H1 (cell line): ENCODE measurements at regions not wholly inside any gene's neighbourhood (a gene's known extent, or its start where the extent isn't known, plus 50 kb on each side); places are given as distances from the start of the nearest gene placed in this dataset.

ENCODE experiments used
- CTCF ChIA-PET: fragments of 300-600 bp; sonication (Branson Sonifier 250); formaldehyde crosslinking; loops from one replicate; lab custom pipeline; 2021; ENCODE audit not compliant: partially characterized antibody; lab: Charles Lee
- POLR2A ChIA-PET: fragments of 300-600 bp; sonication (Branson Sonifier 250); formaldehyde crosslinking; loops from one replicate; lab custom pipeline; 2021; ENCODE audit warnings: inconsistent platforms; ENCODE audit not compliant: partially characterized antibody; lab: Charles Lee
- DNase-seq, 2 experiments: peaks; one replicate each; pipeline versions ENCODE4 v3.0.0 to v3.0.0-alpha.2; 2010 to 2022; ENCODE audit warnings: low spot score in 2 of 2, low read depth in 1 of 2, mixed read lengths in 1 of 2
- FAIRE-seq: peaks from 2 replicates; lab custom pipeline; 2011; peaks lifted over from hg19 to GRCh38; lab: Jason Lieb, UNC
- H2AFZ ChIP-seq: 2 replicates; pipeline ENCODE4 v1.8.1; 2012; ENCODE audit warnings: low read length, inconsistent platforms
- H2AK5ac ChIP-seq: 2 replicates; pipeline ENCODE4 v1.6.1; 2013; ENCODE audit warnings: low read depth, low read length
- H2BK120ac ChIP-seq: replicated peaks from 2 replicates; pipeline ENCODE3; 2013; ENCODE audit warnings: low read depth, low read length, inconsistent platforms
- H2BK12ac ChIP-seq: 2 replicates; pipeline ENCODE4 v1.6.1; 2013; ENCODE audit warnings: low read depth, low read length
- H2BK15ac ChIP-seq: 2 replicates; pipeline ENCODE4 v1.6.1; 2013; ENCODE audit warnings: low read length
- H2BK20ac ChIP-seq: 2 replicates; pipeline ENCODE4 v1.6.1; 2013; ENCODE audit warnings: low read length
- H2BK5ac ChIP-seq: 2 replicates; pipeline ENCODE4 v1.6.1; 2013; ENCODE audit warnings: low read depth, low read length
- H3K14ac ChIP-seq: 2 replicates; pipeline ENCODE4 v1.6.1; 2013; ENCODE audit warnings: inconsistent platforms; ENCODE audit not compliant: insufficient read length
- H3K18ac ChIP-seq: 2 replicates; pipeline ENCODE4 v1.6.1; 2013; ENCODE audit warnings: low read length; ENCODE audit errors: extremely low read depth
- H3K23ac ChIP-seq: 2 replicates; pipeline ENCODE4 v1.6.1; 2013; ENCODE audit warnings: inconsistent platforms; ENCODE audit not compliant: insufficient read length
- H3K23me2 ChIP-seq: 2 replicates; pipeline ENCODE4 v1.6.1; 2013; ENCODE audit warnings: low read depth, low read length
- H3K27ac ChIP-seq: 2 replicates; pipeline ENCODE4 v1.6.1; 2011; ENCODE audit warnings: low read depth, low read length, inconsistent platforms
- H3K27me3 ChIP-seq, 4 experiments: replicated peaks in 1 of 4; 1 replicate in 1 of 4; 2 replicates in 3 of 4; pipeline versions ENCODE4 v1.6.1 to v1.8.1; 2011 to 2013; ENCODE audit warnings: low read length in 3 of 4, mild to moderate bottlenecking in 3 of 4, inconsistent platforms in 2 of 4, mixed read lengths in 2 of 4, moderate library complexity in 1 of 4; ENCODE audit not compliant: control insufficient read depth in 3 of 4, insufficient read depth in 3 of 4; ENCODE audit errors: extremely low read depth in 1 of 4
- H3K36me3 ChIP-seq, 4 experiments: 2 replicates each; pipeline versions ENCODE4 v1.6.1 to v1.8.1; 2011 to 2013; ENCODE audit warnings: mild to moderate bottlenecking in 4 of 4, low read length in 3 of 4, moderate library complexity in 2 of 4, control low read depth in 1 of 4, inconsistent platforms in 1 of 4; ENCODE audit not compliant: insufficient read depth in 4 of 4, control insufficient read depth in 2 of 4
- H3K4ac ChIP-seq: replicated peaks from 2 replicates; pipeline ENCODE3; 2013; ENCODE audit warnings: low read length, low read depth, mixed read lengths, inconsistent platforms; ENCODE audit not compliant: insufficient read length
- H3K4me1 ChIP-seq, 4 experiments: replicated peaks in 1 of 4; 1 replicate in 1 of 4; 2 replicates in 3 of 4; pipeline versions ENCODE4 v1.6.1 to v1.8.1; 2011 to 2013; ENCODE audit warnings: low read length in 3 of 4, inconsistent platforms in 2 of 4, mixed read lengths in 1 of 4; ENCODE audit not compliant: insufficient read depth in 4 of 4, control insufficient read depth in 3 of 4
- H3K4me2 ChIP-seq, 2 experiments: 2 replicates each; pipeline versions ENCODE4 v1.6.1 to v1.8.1; 2011 to 2013; ENCODE audit warnings: low read depth in 2 of 2, low read length in 2 of 2, control low read depth in 1 of 2, inconsistent platforms in 1 of 2, mild to moderate bottlenecking in 1 of 2; ENCODE audit not compliant: insufficient read depth in 1 of 2
- H3K4me3 ChIP-seq, 4 experiments: fragments of 200-600, 300-600 bp in 1 of 4; sonication (generic), shearing (Covaris generic), sonication (Bioruptor Twin) in 1 of 4; 2 replicates each; pipeline versions ENCODE4 v1.5.1 to v1.8.1; 2011 to 2016; ENCODE audit warnings: low read length in 4 of 4, low read depth in 3 of 4, control low read depth in 2 of 4, inconsistent platforms in 2 of 4, mild to moderate bottlenecking in 2 of 4, mixed read lengths in 1 of 4, moderate library complexity in 1 of 4; ENCODE audit not compliant: insufficient read depth in 2 of 4; ENCODE audit errors: extremely low read depth in 1 of 4
- H3K56ac ChIP-seq: replicated peaks from 2 replicates; pipeline ENCODE3; 2013; ENCODE audit warnings: low read depth, mild to moderate bottlenecking, mixed read lengths, low read length, inconsistent platforms; ENCODE audit not compliant: insufficient read length
- H3K79me1 ChIP-seq: 2 replicates; pipeline ENCODE4 v1.6.1; 2013; ENCODE audit warnings: low read depth, low read length, control low read depth
- H3K79me2 ChIP-seq, 2 experiments: 2 replicates each; pipeline versions ENCODE4 v1.6.1 to v1.8.1; 2012 to 2013; ENCODE audit warnings: low read length in 2 of 2, mild to moderate bottlenecking in 2 of 2, inconsistent platforms in 1 of 2; ENCODE audit not compliant: insufficient read depth in 2 of 2, control insufficient read depth in 1 of 2
- H3K9ac ChIP-seq, 4 experiments: replicated peaks in 1 of 4; 1 replicate in 1 of 4; 2 replicates in 3 of 4; pipeline versions ENCODE4 v1.6.1 to v1.8.1; 2011 to 2013; ENCODE audit warnings: low read depth in 3 of 4, low read length in 3 of 4, control low read depth in 2 of 4, mild to moderate bottlenecking in 2 of 4, moderate library complexity in 2 of 4, inconsistent platforms in 1 of 4; ENCODE audit errors: extremely low read depth in 1 of 4
- H3K9me3 ChIP-seq, 2 experiments: 2 replicates each; pipeline versions ENCODE4 v1.6.1 to v1.8.1; 2012 to 2013; ENCODE audit warnings: mild to moderate bottlenecking in 2 of 2, moderate library complexity in 2 of 2, control low read depth in 1 of 2, inconsistent platforms in 1 of 2, low read depth in 1 of 2, low read length in 1 of 2, mixed read lengths in 1 of 2; ENCODE audit not compliant: insufficient read depth in 2 of 2
- H4K20me1 ChIP-seq, 2 experiments: replicated peaks in 1 of 2; 2 replicates each; pipeline versions ENCODE3 to v1.8.1; 2011 to 2013; ENCODE audit warnings: inconsistent platforms in 2 of 2, low read length in 2 of 2, mild to moderate bottlenecking in 1 of 2; ENCODE audit not compliant: insufficient read depth in 2 of 2, control insufficient read depth in 1 of 2
- H4K5ac ChIP-seq: 2 replicates; pipeline ENCODE4 v1.6.1; 2013; ENCODE audit warnings: low read length, low read depth, mixed read lengths, inconsistent platforms; ENCODE audit not compliant: insufficient read length
- H4K8ac ChIP-seq: 2 replicates; pipeline ENCODE4 v1.8.0; 2013; ENCODE audit warnings: mild to moderate bottlenecking, moderate library complexity, low read length, inconsistent platforms; ENCODE audit not compliant: insufficient read depth; ENCODE audit errors: extremely low read depth
- H4K91ac ChIP-seq: replicated peaks from 2 replicates; pipeline ENCODE3; 2013; ENCODE audit warnings: low read length, mixed read lengths, inconsistent platforms; ENCODE audit not compliant: insufficient read length
- BRCA1 ChIP-seq: IDR thresholded peaks from 2 replicates; pipeline ENCODE4 v1.6.1; 2012; ENCODE audit warnings: low read depth, low read length, improper control_type of control experiment
- CEBPB ChIP-seq: IDR thresholded peaks from 2 replicates; pipeline ENCODE4 v1.6.1; 2012; ENCODE audit warnings: low read depth, low read length
- FOSL1 ChIP-seq: IDR thresholded peaks from 2 replicates; pipeline ENCODE4 v1.6.1; 2011; ENCODE audit warnings: mild to moderate bottlenecking, low read depth, low read length, moderate library complexity; ENCODE audit not compliant: insufficient read depth
- HDAC2 ChIP-seq, 2 experiments: fragments of 300-600 bp in 1 of 2; sonication (generic) in 1 of 2; IDR thresholded peaks; 2 replicates each; pipeline ENCODE4 v1.6.1; 2011 to 2012; ENCODE audit warnings: low read depth in 2 of 2, low read length in 2 of 2, mild to moderate bottlenecking in 2 of 2, moderate library complexity in 2 of 2, borderline replicate concordance in 1 of 2, inconsistent platforms in 1 of 2
- JUND ChIP-seq: IDR thresholded peaks from 2 replicates; pipeline ENCODE4 v1.6.1; 2011; ENCODE audit warnings: mild to moderate bottlenecking, improper control_type of control experiment, low read length
- POU5F1 ChIP-seq: IDR thresholded peaks from 2 replicates; pipeline ENCODE4 v1.6.1; 2011; ENCODE audit warnings: low read depth, mild to moderate bottlenecking, low read length, moderate library complexity
- RBBP5 ChIP-seq: IDR thresholded peaks from 2 replicates; pipeline ENCODE4 v1.7.1; 2012; ENCODE audit warnings: low read depth, mild to moderate bottlenecking, inconsistent platforms, low read length, moderate library complexity, borderline replicate concordance
- RNF2 ChIP-seq: fragments of 200-900, 300-1000 bp; sonication (generic); IDR thresholded peaks from 2 replicates; pipeline ENCODE4 v1.7.1; 2016; ENCODE audit warnings: borderline replicate concordance, low read depth, mild to moderate bottlenecking, antibody characterized with exemption, low read length; ENCODE audit not compliant: poor library complexity, severe bottlenecking; ENCODE audit errors: missing control alignments
- SP2 ChIP-seq: IDR thresholded peaks from 2 replicates; pipeline ENCODE4 v1.6.1; 2012; ENCODE audit warnings: mild to moderate bottlenecking, low read length, inconsistent platforms
- TCF12 ChIP-seq: IDR thresholded peaks from 2 replicates; pipeline ENCODE4 v1.6.1; 2011; ENCODE audit warnings: low read depth, mild to moderate bottlenecking, low read length
- TEAD4 ChIP-seq: IDR thresholded peaks from 2 replicates; pipeline ENCODE4 v1.6.1; 2012; ENCODE audit warnings: low read depth, low read length, inconsistent platforms, mixed read lengths
- USF2 ChIP-seq: IDR thresholded peaks from 2 replicates; pipeline ENCODE4 v1.6.1; 2011; ENCODE audit warnings: low read length, improper control_type of control experiment
- ZNF274 ChIP-seq: IDR thresholded peaks from 2 replicates; pipeline ENCODE4 v1.7.0; 2012; ENCODE audit warnings: low read length, borderline replicate concordance; ENCODE audit errors: extremely low read depth
- WGBS, 2 experiments: shearing (Covaris generic) in 1 of 2; methylation state at CpG; one replicate each; pipeline versions ENCODE4 v1.1.6 to v1.1.7; 2013 to 2015; ENCODE audit warnings: low lambda C conversion rate in 2 of 2, mixed read lengths in 2 of 2, inconsistent platforms in 1 of 2, low coverage in 1 of 2, missing lambda C conversion rate in 1 of 2; ENCODE audit not compliant: insufficient replicate concordance in 2 of 2, insufficient coverage in 1 of 2, insufficient read length in 1 of 2; ENCODE audit errors: extremely low coverage in 1 of 2, missing lambda C conversion rate in 1 of 2; 5-methylcytosine and 5-hydroxymethylcytosine counted together

GRCh38 chr7:10579561-10579960, 394.1 kb upstream of the PHF14 start:
- H4K8ac ChIP-seq: no peak overlapping the region
- no peak overlapping the region for H2BK15ac ChIP-seq
- no peak overlapping the region for H3K4ac ChIP-seq
- H3K4me1 ChIP-seq: no peaks in the 10 kb centered on the region
- FAIRE-seq: no peak
- no peaks in the 10 kb centered on the region for H3K79me2 ChIP-seq
- H3K23me2 ChIP-seq: no peaks in the 10 kb centered on the region
- no peak overlapping the region for H3K4me3 ChIP-seq
- H3K9ac ChIP-seq: no peak overlapping the region
- H2AK5ac ChIP-seq: no peak overlapping the region
- H3K27me3 ChIP-seq: no peaks in the 10 kb centered on the region
- no peak overlapping the region for H3K56ac ChIP-seq
- no peaks in the 10 kb centered on the region for H3K9me3 ChIP-seq
- TF ChIP-seq BRCA1: no peak
- no peak for TF ChIP-seq JUND
- no peak for TF ChIP-seq RNF2
- no peak for TF ChIP-seq USF2
- no peak for TF ChIP-seq RBBP5
- no peak for TF ChIP-seq HDAC2 (IDR thresholded peaks at IDR 0.05; ENCODE audit: borderline replicate concordance in 1 of 2, low read depth in 2 of 2, low read length in 2 of 2)
- TF ChIP-seq TEAD4: no peak
- TF ChIP-seq FOSL1: no peak
- no peak for TF ChIP-seq SP2
- no peak for TF ChIP-seq POU5F1
- TF ChIP-seq ZNF274: no peak
- TF ChIP-seq TCF12: no peak
- no peak for TF ChIP-seq CEBPB
- WGBS, 2 experiments: 93% methylated on average over 3 of the region's 3 CpGs; no CpG with 5 or more reads in 1 of the 2 experiments
- H3K79me1 ChIP-seq: no peaks in the 10 kb centered on the region
- ChIA-PET CTCF (interaction anchor here (0.9 kb wide), 1 partner anchor 99 kb away, joined by 3 read pairs; no protein-coding TSS in a partner anchor), POLR2A (no interaction called here)
- H3K18ac ChIP-seq: no peak overlapping the region
- no peak overlapping the region for H2BK5ac ChIP-seq
- no peak overlapping the region for H3K14ac ChIP-seq
- no peaks in the 10 kb centered on the region for H3K36me3 ChIP-seq
- no peak for DNase-seq
- H2BK120ac ChIP-seq: no peak overlapping the region
- no peak overlapping the region for H3K27ac ChIP-seq
- H4K91ac ChIP-seq: no peak overlapping the region
- no peak overlapping the region for H2BK20ac ChIP-seq
- H2BK12ac ChIP-seq: no peak overlapping the region
- H3K4me2 ChIP-seq: no peak overlapping the region
- H2AFZ ChIP-seq: no peak overlapping the region
- H4K5ac ChIP-seq: no peak overlapping the region
- H3K23ac ChIP-seq: no peak overlapping the region
- no peaks in the 10 kb centered on the region for H4K20me1 ChIP-seq
